ENCODE measurements at regions not wholly inside any gene's neighbourhood (a gene's known extent, or its start where the extent isn't known, plus 50 kb on each side); places are given as distances from the start of the nearest gene placed in this dataset.
A peak's percentile ranks its signal among the peaks of the same experiment; 100 is the strongest.

DNA sequence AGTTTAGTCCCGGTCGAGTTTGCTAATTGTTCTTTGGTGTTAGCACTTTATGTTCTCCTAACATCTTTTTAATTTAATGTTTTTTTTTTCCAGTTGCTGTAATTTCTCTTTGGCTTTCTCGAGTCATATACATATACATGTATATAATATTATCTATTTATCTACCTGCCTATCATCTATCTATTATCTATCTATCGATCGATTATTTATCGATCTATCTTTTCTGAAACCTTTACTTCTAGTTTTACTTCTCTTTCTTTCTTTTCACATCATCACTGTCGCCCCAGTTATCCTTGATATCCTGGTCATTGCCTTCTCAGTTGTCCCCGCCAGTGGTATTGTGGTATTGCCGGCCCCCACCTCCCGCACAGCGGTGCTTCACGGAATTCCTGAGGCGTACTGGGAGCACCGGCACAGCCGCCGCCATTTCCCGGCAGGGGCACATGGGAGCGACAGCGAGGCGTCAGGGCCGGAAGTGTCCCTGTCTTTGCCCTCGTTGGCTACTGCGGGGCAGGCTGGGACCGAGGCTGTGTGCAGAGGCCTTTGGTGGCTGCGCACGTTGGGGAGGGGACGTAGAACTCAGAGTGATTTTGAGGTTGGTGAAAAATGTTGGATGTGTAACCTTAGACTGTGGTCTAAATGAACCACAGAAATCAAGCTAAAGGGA lies 101.1 kb downstream of the NUF2 start:
- no peaks in the 10 kb centered on the region for H4K20me1 ChIP-seq (replicated peaks; ENCODE audit: control insufficient read depth, insufficient read depth, low read length)
- peak; percentile 75 for ATAC-seq
- peaks cover 0 to 4% of the 10 kb centered on the region in 2 experiments; a peak in 2 of 5 replicates for H3K4me1 ChIP-seq (replicated peaks in 1 of 2; ENCODE audit: control insufficient read depth in 2 of 2, insufficient read depth in 2 of 2, low read length in 2 of 2)
- H3K27ac ChIP-seq (ENCODE audit: extremely low read depth, low read depth, low read length), result no peak overlapping the region
- no TSS peak for BruUV-seq (replicated peaks)
- H3K36me3 ChIP-seq (ENCODE audit: control insufficient read depth, insufficient read depth, low read length), result no peaks in the 10 kb centered on the region
- peak overlapping the region; percentile 49 for H2AFZ ChIP-seq (ENCODE audit: low read depth, low read length)
- H3K9me1 ChIP-seq (ENCODE audit: control insufficient read depth, insufficient read depth, low read length), result no peaks in the 10 kb centered on the region
- ChIA-PET POLR2A (interaction anchor here (0.7 kb wide), 1 partner anchor 1198 kb away, joined by 3 read pairs; no protein-coding TSS in a partner anchor), CTCF (ENCODE audit: low intra/inter-chr PET ratio) (no interaction called here)
- no peak overlapping the region for H3K4me3 ChIP-seq
- no peak overlapping the region for H3K4me2 ChIP-seq (ENCODE audit: insufficient read depth, low read length)
- H3K79me2 ChIP-seq (ENCODE audit: control insufficient read depth, insufficient read depth, low read length), result no peaks in the 10 kb centered on the region
- no peak overlapping the region for H3K9ac ChIP-seq (ENCODE audit: insufficient read depth in 1 of 2, low read depth in 2 of 2, low read length in 2 of 2)
- in situ Hi-C loops (cut with MboI) (loop anchor here (25.0 kb wide), 1 partner anchor 1639 kb away; no protein-coding TSS in a partner anchor), intact Hi-C loops (cut with micrococcal nuclease) (no loop called here)
- no peaks in the 10 kb centered on the region for H3K9me3 ChIP-seq (replicated peaks; ENCODE audit: control insufficient read depth, insufficient read depth, low read depth, low read length)
- H3K27me3 ChIP-seq (ENCODE audit: control insufficient read depth in 2 of 2, insufficient read depth in 2 of 2, low read length in 2 of 2), result no peaks in the 10 kb centered on the region
- no peak for FAIRE-seq
- WGBS (ENCODE audit: insufficient coverage, low coverage, missing lambda C conversion rate), result 1% methylated on average over 27 of the region's 27 CpGs
- peak in 1 of 4 experiments; percentile 12 for DNase-seq (ENCODE audit: extremely low read depth in 1 of 4, low spot score in 3 of 4)
- TF ChIP-seq, protein P1, sequence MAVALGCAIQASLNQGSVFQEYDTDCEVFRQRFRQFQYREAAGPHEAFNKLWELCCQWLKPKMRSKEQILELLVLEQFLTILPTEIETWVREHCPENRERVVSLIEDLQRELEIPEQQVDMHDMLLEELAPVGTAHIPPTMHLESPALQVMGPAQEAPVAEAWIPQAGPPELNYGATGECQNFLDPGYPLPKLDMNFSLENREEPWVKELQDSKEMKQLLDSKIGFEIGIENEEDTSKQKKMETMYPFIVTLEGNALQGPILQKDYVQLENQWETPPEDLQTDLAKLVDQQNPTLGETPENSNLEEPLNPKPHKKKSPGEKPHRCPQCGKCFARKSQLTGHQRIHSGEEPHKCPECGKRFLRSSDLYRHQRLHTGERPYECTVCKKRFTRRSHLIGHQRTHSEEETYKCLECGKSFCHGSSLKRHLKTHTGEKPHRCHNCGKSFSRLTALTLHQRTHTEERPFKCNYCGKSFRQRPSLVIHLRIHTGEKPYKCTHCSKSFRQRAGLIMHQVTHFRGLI (CRISPR knock-in tag; IDR thresholded peaks at IDR 0.05), result 0 out of 2 replicates have a peak, but pooled peaks have one; percentile 20
- TF ChIP-seq, protein P2, sequence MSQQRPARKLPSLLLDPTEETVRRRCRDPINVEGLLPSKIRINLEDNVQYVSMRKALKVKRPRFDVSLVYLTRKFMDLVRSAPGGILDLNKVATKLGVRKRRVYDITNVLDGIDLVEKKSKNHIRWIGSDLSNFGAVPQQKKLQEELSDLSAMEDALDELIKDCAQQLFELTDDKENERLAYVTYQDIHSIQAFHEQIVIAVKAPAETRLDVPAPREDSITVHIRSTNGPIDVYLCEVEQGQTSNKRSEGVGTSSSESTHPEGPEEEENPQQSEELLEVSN (IDR thresholded peaks at IDR 0.05; ENCODE audit: borderline replicate concordance in 1 of 2, extremely low read depth in 1 of 2, insufficient read depth in 1 of 2, insufficient read length in 1 of 2, low read depth in 1 of 2, low read length in 1 of 2, poor library complexity in 1 of 2, severe bottlenecking in 1 of 2), result peak in 1 of 2 experiments; percentile 31
- TF ChIP-seq NR2C1 (IDR thresholded peaks at IDR 0.05), result no peak
- TF ChIP-seq NR2C1 (tag; IDR thresholded peaks at IDR 0.05), result no peak
- peak in 1 of 2 experiments; percentile 29; a peak in 1 of 4 replicates for TF ChIP-seq NRF1 (conservative IDR thresholded peaks at IDR 0.05 in 1 of 2, IDR thresholded peaks at IDR 0.05 in 1 of 2)
- TF ChIP-seq FOS (IDR thresholded peaks at IDR 0.05; ENCODE audit: extremely low read depth, insufficient read length), result no peak
- peak in 1 of 3 experiments; percentile 35 for TF ChIP-seq YY1 (IDR thresholded peaks at IDR 0.05; ENCODE audit: borderline replicate concordance in 1 of 3, control insufficient read depth in 1 of 3, extremely low read depth in 1 of 3, insufficient read depth in 3 of 3, insufficient read length in 1 of 3, insufficient replicate concordance in 2 of 3, low read depth in 1 of 3, low read length in 2 of 3)
- peak; percentile 73 for TF ChIP-seq GABPA (tag; conservative IDR thresholded peaks at IDR 0.05; ENCODE audit: low read depth)
- TF ChIP-seq, protein P3, sequence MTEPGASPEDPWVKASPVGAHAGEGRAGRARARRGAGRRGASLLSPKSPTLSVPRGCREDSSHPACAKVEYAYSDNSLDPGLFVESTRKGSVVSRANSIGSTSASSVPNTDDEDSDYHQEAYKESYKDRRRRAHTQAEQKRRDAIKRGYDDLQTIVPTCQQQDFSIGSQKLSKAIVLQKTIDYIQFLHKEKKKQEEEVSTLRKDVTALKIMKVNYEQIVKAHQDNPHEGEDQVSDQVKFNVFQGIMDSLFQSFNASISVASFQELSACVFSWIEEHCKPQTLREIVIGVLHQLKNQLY (CRISPR knock-in tag; conservative IDR thresholded peaks at IDR 0.05), result no peak
- TF ChIP-seq MAZ (CRISPR knock-in tag; conservative IDR thresholded peaks at IDR 0.05 in 1 of 2, IDR thresholded peaks at IDR 0.05 in 1 of 2), result peak in 1 of 2 experiments; percentile 26; a peak in 1 of 4 replicates

Data from K562 (cell line).